Esophagus squamous epithelium (tissue), 4 donors: ENCODE measurements at regions not wholly inside any gene's neighbourhood (a gene's known extent, or its start where the extent isn't known, plus 50 kb on each side); places are given as distances from the start of the nearest gene placed in this dataset.

Experiments
- CTCF ChIP-seq, 6 experiments: fragments of 450-650 bp in 4 of 6; fragments of 200-600 bp in 2 of 6; sonication (generic) in 2 of 6; IDR thresholded peaks; one replicate each; pipeline ENCODE4 v1.5.1; 2016 to 2019; ENCODE audit warnings: antibody characterized with exemption in 6 of 6, mild to moderate bottlenecking in 4 of 6, moderate library complexity in 4 of 6
- POLR2A ChIP-seq, 4 donors: fragments of 450-650 bp; IDR thresholded peaks; one replicate each; pipeline ENCODE4 v1.6.1; 2017; ENCODE audit warnings: antibody characterized with exemption in 4 of 4, mild to moderate bottlenecking in 4 of 4, moderate library complexity in 3 of 4

GRCh38 chr3:21188459-21188858, 562.6 kb downstream of the ZNF385D start:
- no peak for TF ChIP-seq CTCF (IDR thresholded peaks at IDR 0.05)
- no peak for TF ChIP-seq POLR2A (IDR thresholded peaks at IDR 0.05)
